GM23338 (cell line): ENCODE measurements at regions not wholly inside any gene's neighbourhood (a gene's known extent, or its start where the extent isn't known, plus 50 kb on each side); places are given as distances from the start of the nearest gene placed in this dataset.

ENCODE experiments used
- ATAC-seq: fragments of 200-7000 bp; cut with Tn5 transposase; 3 replicates; pipeline ENCODE4 v1.9.1; 2020
- DNase-seq: peaks from one replicate; pipeline ENCODE4 v3.0.0-alpha.2; 2015; ENCODE audit warnings: low spot score
- H2AFZ ChIP-seq: fragments of 200-600 bp; sonication (generic); 2 replicates; pipeline ENCODE4 v1.8.0; 2016; ENCODE audit warnings: antibody characterized with exemption, mild to moderate bottlenecking, moderate library complexity
- H3F3A ChIP-seq: fragments of 200-600 bp; sonication (generic); replicated peaks from 2 replicates; pipeline ENCODE4 v1.8.0; 2017; ENCODE audit warnings: antibody characterized with exemption, mixed run types, low read depth
- H3K27ac ChIP-seq: fragments of 200-600 bp; sonication (generic); 2 replicates; pipeline ENCODE4 v1.6.1; 2016; ENCODE audit warnings: low read depth
- H3K27me3 ChIP-seq: fragments of 200-600 bp; sonication (generic); 2 replicates; pipeline ENCODE4 v1.8.0; 2016; ENCODE audit warnings: mild to moderate bottlenecking, mixed run types, moderate library complexity; ENCODE audit not compliant: insufficient read depth
- H3K36me3 ChIP-seq: fragments of 200-600 bp; sonication (generic); 2 replicates; pipeline ENCODE4 v1.8.0; 2016; ENCODE audit warnings: mild to moderate bottlenecking; ENCODE audit not compliant: insufficient read depth
- H3K4me1 ChIP-seq: fragments of 200-600 bp; sonication (generic); 2 replicates; pipeline ENCODE4 v1.8.0; 2016; ENCODE audit warnings: mild to moderate bottlenecking, moderate library complexity; ENCODE audit not compliant: insufficient read depth
- H3K4me2 ChIP-seq: fragments of 200-600 bp; sonication (generic); 2 replicates; pipeline ENCODE4 v1.7.1; 2017; ENCODE audit warnings: mixed run types
- H3K4me3 ChIP-seq: fragments of 200-600 bp; sonication (generic); 2 replicates; pipeline ENCODE4 v1.6.1; 2016; ENCODE audit warnings: mixed run types
- H3K79me2 ChIP-seq: fragments of 200-600 bp; sonication (generic); replicated peaks from 2 replicates; pipeline ENCODE4 v1.8.0; 2017; ENCODE audit warnings: mild to moderate bottlenecking; ENCODE audit not compliant: insufficient read depth
- H3K9me2 ChIP-seq: fragments of 200-600 bp; sonication (generic); 2 replicates; pipeline ENCODE4 v1.8.0; 2017; ENCODE audit not compliant: insufficient read depth
- H4K20me1 ChIP-seq: fragments of 200-600 bp; sonication (generic); replicated peaks from 2 replicates; pipeline ENCODE4 v1.8.0; 2017; ENCODE audit warnings: mild to moderate bottlenecking; ENCODE audit not compliant: insufficient read depth
- H3K27ac Mint-ChIP-seq: 2 replicates; pipeline ENCODE4 v1.8.0; 2020; ENCODE audit warnings: inconsistent platforms, mild to moderate bottlenecking, moderate library complexity, mixed read lengths
- H3K27me3 Mint-ChIP-seq: 3 replicates; pipeline ENCODE4 v1.8.0; 2022; ENCODE audit warnings: low read depth, mild to moderate bottlenecking, moderate library complexity, mixed read lengths, inconsistent platforms; ENCODE audit not compliant: insufficient read depth, poor library complexity
- H3K36me3 Mint-ChIP-seq: 3 replicates; pipeline ENCODE4 v1.8.0; 2021; ENCODE audit warnings: low read depth, mild to moderate bottlenecking, inconsistent platforms, moderate library complexity, mixed read lengths
- H3K4me1 Mint-ChIP-seq: 3 replicates; pipeline ENCODE4 v1.8.0; 2020; ENCODE audit warnings: mild to moderate bottlenecking, inconsistent platforms, mixed read lengths
- H3K4me3 Mint-ChIP-seq: 3 replicates; pipeline ENCODE4 v1.8.0; 2021; ENCODE audit warnings: moderate library complexity, mild to moderate bottlenecking, inconsistent platforms, mixed read lengths
- H3K9me3 Mint-ChIP-seq: 3 replicates; pipeline ENCODE4 v1.8.0; 2020; ENCODE audit warnings: moderate library complexity, mild to moderate bottlenecking, inconsistent platforms, mixed read lengths
- CREB1 ChIP-seq: fragments of 250-450 bp; sonication (Bioruptor Pico); IDR thresholded peaks from 2 replicates; pipeline ENCODE4 v1.5.0; 2020; ENCODE audit warnings: low read depth, mild to moderate bottlenecking, moderate library complexity
- ETS1 ChIP-seq: IDR thresholded peaks from 2 replicates; pipeline ENCODE4 v1.6.1; 2016; ENCODE audit warnings: antibody characterized with exemption
- EZH2 ChIP-seq: fragments of 200-600 bp; sonication (generic); IDR thresholded peaks from one replicate; pipeline ENCODE4 v1.8.0; 2017; ENCODE audit warnings: antibody characterized with exemption, mild to moderate bottlenecking, low read depth; ENCODE audit not compliant: unreplicated experiment
- EZH2phosphoT487 ChIP-seq: fragments of 200-600 bp; sonication (generic); IDR thresholded peaks from one replicate; pipeline ENCODE4 v1.8.1; 2018; ENCODE audit warnings: antibody characterized with exemption; ENCODE audit not compliant: unreplicated experiment
- JUNB ChIP-seq: IDR thresholded peaks from one replicate; pipeline ENCODE4 v1.6.1; 2016; ENCODE audit warnings: antibody characterized with exemption; ENCODE audit not compliant: unreplicated experiment
- NANOG ChIP-seq: IDR thresholded peaks from 2 replicates; pipeline ENCODE4 v1.6.1; 2016; ENCODE audit warnings: antibody characterized with exemption, borderline replicate concordance
- POLR2AphosphoS5 ChIP-seq: IDR thresholded peaks from 2 replicates; pipeline ENCODE4 v1.6.1; 2016; ENCODE audit warnings: antibody characterized with exemption, low read depth
- STAT1 ChIP-seq: IDR thresholded peaks from one replicate; pipeline ENCODE4 v1.6.1; 2016; ENCODE audit warnings: antibody characterized with exemption; ENCODE audit not compliant: unreplicated experiment
- ZNF114 ChIP-seq: fragments of 250-450 bp; sonication (Bioruptor Pico); IDR thresholded peaks from 2 replicates; pipeline ENCODE4 v1.5.0; 2020; ENCODE audit warnings: mild to moderate bottlenecking, moderate library complexity
- ZNF331 ChIP-seq: fragments of 250-450 bp; sonication (Bioruptor Pico); IDR thresholded peaks from 2 replicates; pipeline ENCODE4 v1.5.0; 2020; ENCODE audit warnings: low read depth, mild to moderate bottlenecking, moderate library complexity
- TF ChIP-seq, protein P1 (sequence below): fragments of 250-450 bp; sonication (Bioruptor Pico); IDR thresholded peaks from 2 replicates; pipeline ENCODE4 v1.5.0; 2020; ENCODE audit warnings: mild to moderate bottlenecking, moderate library complexity
- TF ChIP-seq, protein P2 (sequence below): IDR thresholded peaks from one replicate; pipeline ENCODE4 v1.6.1; 2018; ENCODE audit warnings: antibody characterized with exemption; ENCODE audit not compliant: unreplicated experiment
- TF ChIP-seq, protein P3 (sequence below), 2 experiments: fragments of 200-600 bp in 1 of 2; sonication (generic) in 1 of 2; conservative IDR thresholded peaks; 2 replicates each; pipeline versions ENCODE4 v1.5.1 to v1.6.1; 2016 to 2017; ENCODE audit warnings: antibody characterized with exemption in 2 of 2, low read depth in 2 of 2, mild to moderate bottlenecking in 2 of 2, moderate library complexity in 1 of 2

- Histone ChIP-seq H3K4me3 (no peak overlapping the region), H3K36me3 (no peaks in the 10 kb centered on the region), H3K4me2 (no peak overlapping the region), H2AFZ (no peak overlapping the region), H3K9me2 (no peaks in the 10 kb centered on the region), H3K27ac (no peak overlapping the region), H3F3A (no peaks in the 10 kb centered on the region), H3K79me2 (no peaks in the 10 kb centered on the region), H3K27me3 (no peaks in the 10 kb centered on the region), H3K4me1 (peaks cover 35% of the 10 kb centered on the region), H4K20me1 (no peaks in the 10 kb centered on the region; the same call in 1 of the 2 replicates)
- Mint-ChIP-seq H3K27me3 (peaks cover 1% of the 10 kb centered on the region), H3K9me3 (no peaks in the 10 kb centered on the region; the same call in 2 of the 3 replicates), H3K36me3 (no peaks in the 10 kb centered on the region), H3K4me3 (no peak overlapping the region), H3K27ac (no peak overlapping the region), H3K4me1 (peaks cover 42% of the 10 kb centered on the region)
- ATAC-seq (no peak), DNase-seq (no peak)
- TF ChIP-seq, protein P1, sequence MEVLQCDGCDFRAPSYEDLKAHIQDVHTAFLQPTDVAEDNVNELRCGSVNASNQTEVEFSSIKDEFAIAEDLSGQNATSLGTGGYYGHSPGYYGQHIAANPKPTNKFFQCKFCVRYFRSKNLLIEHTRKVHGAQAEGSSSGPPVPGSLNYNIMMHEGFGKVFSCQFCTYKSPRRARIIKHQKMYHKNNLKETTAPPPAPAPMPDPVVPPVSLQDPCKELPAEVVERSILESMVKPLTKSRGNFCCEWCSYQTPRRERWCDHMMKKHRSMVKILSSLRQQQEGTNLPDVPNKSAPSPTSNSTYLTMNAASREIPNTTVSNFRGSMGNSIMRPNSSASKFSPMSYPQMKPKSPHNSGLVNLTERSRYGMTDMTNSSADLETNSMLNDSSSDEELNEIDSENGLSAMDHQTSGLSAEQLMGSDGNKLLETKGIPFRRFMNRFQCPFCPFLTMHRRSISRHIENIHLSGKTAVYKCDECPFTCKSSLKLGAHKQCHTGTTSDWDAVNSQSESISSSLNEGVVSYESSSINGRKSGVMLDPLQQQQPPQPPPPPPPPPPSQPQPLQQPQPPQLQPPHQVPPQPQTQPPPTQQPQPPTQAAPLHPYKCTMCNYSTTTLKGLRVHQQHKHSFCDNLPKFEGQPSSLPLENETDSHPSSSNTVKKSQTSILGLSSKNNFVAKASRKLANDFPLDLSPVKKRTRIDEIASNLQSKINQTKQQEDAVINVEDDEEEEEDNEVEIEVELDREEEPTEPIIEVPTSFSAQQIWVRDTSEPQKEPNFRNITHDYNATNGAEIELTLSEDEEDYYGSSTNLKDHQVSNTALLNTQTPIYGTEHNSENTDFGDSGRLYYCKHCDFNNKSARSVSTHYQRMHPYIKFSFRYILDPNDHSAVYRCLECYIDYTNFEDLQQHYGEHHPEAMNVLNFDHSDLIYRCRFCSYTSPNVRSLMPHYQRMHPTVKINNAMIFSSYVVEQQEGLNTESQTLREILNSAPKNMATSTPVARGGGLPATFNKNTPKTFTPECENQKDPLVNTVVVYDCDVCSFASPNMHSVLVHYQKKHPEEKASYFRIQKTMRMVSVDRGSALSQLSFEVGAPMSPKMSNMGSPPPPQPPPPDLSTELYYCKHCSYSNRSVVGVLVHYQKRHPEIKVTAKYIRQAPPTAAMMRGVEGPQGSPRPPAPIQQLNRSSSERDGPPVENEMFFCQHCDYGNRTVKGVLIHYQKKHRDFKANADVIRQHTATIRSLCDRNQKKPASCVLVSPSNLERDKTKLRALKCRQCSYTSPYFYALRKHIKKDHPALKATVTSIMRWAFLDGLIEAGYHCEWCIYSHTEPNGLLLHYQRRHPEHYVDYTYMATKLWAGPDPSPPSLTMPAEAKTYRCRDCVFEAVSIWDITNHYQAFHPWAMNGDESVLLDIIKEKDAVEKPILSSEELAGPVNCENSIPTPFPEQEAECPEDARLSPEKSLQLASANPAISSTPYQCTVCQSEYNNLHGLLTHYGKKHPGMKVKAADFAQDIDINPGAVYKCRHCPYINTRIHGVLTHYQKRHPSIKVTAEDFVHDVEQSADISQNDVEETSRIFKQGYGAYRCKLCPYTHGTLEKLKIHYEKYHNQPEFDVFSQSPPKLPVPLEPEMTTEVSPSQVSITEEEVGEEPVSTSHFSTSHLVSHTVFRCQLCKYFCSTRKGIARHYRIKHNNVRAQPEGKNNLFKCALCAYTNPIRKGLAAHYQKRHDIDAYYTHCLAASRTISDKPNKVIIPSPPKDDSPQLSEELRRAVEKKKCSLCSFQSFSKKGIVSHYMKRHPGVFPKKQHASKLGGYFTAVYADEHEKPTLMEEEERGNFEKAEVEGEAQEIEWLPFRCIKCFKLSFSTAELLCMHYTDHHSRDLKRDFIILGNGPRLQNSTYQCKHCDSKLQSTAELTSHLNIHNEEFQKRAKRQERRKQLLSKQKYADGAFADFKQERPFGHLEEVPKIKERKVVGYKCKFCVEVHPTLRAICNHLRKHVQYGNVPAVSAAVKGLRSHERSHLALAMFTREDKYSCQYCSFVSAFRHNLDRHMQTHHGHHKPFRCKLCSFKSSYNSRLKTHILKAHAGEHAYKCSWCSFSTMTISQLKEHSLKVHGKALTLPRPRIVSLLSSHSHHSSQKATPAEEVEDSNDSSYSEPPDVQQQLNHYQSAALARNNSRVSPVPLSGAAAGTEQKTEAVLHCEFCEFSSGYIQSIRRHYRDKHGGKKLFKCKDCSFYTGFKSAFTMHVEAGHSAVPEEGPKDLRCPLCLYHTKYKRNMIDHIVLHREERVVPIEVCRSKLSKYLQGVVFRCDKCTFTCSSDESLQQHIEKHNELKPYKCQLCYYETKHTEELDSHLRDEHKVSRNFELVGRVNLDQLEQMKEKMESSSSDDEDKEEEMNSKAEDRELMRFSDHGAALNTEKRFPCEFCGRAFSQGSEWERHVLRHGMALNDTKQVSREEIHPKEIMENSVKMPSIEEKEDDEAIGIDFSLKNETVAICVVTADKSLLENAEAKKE (CRISPR knock-in tag), result no peak
- TF ChIP-seq STAT1 (no peak), ZNF331 (no peak), EZH2 (no peak), ETS1 (no peak), EZH2phosphoT487 (no peak), CREB1 (CRISPR knock-in tag) (no peak), POLR2AphosphoS5 (no peak), JUNB (no peak), ZNF114 (CRISPR knock-in tag) (no peak), NANOG (no peak)
- TF ChIP-seq, protein P2, sequence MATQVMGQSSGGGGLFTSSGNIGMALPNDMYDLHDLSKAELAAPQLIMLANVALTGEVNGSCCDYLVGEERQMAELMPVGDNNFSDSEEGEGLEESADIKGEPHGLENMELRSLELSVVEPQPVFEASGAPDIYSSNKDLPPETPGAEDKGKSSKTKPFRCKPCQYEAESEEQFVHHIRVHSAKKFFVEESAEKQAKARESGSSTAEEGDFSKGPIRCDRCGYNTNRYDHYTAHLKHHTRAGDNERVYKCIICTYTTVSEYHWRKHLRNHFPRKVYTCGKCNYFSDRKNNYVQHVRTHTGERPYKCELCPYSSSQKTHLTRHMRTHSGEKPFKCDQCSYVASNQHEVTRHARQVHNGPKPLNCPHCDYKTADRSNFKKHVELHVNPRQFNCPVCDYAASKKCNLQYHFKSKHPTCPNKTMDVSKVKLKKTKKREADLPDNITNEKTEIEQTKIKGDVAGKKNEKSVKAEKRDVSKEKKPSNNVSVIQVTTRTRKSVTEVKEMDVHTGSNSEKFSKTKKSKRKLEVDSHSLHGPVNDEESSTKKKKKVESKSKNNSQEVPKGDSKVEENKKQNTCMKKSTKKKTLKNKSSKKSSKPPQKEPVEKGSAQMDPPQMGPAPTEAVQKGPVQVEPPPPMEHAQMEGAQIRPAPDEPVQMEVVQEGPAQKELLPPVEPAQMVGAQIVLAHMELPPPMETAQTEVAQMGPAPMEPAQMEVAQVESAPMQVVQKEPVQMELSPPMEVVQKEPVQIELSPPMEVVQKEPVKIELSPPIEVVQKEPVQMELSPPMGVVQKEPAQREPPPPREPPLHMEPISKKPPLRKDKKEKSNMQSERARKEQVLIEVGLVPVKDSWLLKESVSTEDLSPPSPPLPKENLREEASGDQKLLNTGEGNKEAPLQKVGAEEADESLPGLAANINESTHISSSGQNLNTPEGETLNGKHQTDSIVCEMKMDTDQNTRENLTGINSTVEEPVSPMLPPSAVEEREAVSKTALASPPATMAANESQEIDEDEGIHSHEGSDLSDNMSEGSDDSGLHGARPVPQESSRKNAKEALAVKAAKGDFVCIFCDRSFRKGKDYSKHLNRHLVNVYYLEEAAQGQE, result no peak
- TF ChIP-seq, protein P3, sequence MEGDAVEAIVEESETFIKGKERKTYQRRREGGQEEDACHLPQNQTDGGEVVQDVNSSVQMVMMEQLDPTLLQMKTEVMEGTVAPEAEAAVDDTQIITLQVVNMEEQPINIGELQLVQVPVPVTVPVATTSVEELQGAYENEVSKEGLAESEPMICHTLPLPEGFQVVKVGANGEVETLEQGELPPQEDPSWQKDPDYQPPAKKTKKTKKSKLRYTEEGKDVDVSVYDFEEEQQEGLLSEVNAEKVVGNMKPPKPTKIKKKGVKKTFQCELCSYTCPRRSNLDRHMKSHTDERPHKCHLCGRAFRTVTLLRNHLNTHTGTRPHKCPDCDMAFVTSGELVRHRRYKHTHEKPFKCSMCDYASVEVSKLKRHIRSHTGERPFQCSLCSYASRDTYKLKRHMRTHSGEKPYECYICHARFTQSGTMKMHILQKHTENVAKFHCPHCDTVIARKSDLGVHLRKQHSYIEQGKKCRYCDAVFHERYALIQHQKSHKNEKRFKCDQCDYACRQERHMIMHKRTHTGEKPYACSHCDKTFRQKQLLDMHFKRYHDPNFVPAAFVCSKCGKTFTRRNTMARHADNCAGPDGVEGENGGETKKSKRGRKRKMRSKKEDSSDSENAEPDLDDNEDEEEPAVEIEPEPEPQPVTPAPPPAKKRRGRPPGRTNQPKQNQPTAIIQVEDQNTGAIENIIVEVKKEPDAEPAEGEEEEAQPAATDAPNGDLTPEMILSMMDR (conservative IDR thresholded peaks at IDR 0.05; ENCODE audit: low read depth in 2 of 2), result no peak
Measured at GRCh38 chr13:73918691-73919090, 215.5 kb downstream of the KLF12 start.
